ENCODE measurements at regions not wholly inside any gene's neighbourhood (a gene's known extent, or its start where the extent isn't known, plus 50 kb on each side); places are given as distances from the start of the nearest gene placed in this dataset.

- H4K20me1 ChIP-seq (ENCODE audit: insufficient read depth) = no peaks in the 10 kb centered on the region
- no peak overlapping the region for H3K9ac ChIP-seq (ENCODE audit: low read length)
- H3K27me3 ChIP-seq (ENCODE audit: insufficient read depth, low read depth, low read length) = no peaks in the 10 kb centered on the region
- no peaks in the 10 kb centered on the region for H3F3A ChIP-seq (ENCODE audit: insufficient read depth, low read length, poor library complexity, severe bottlenecking)
- no peak overlapping the region for H2AFZ ChIP-seq (ENCODE audit: low read depth, low read length)
- H3K4me2 ChIP-seq (ENCODE audit: low read length) = no peak overlapping the region
- H3K27ac ChIP-seq (ENCODE audit: low read length) = no peak overlapping the region
- H3K4me3 ChIP-seq (ENCODE audit: low read length) = no peak overlapping the region
- H3K79me2 ChIP-seq (replicated peaks; ENCODE audit: insufficient read depth, low read length) = no peaks in the 10 kb centered on the region
- no peaks in the 10 kb centered on the region for H3K9me3 ChIP-seq (ENCODE audit: low read length)
- H3K9me2 ChIP-seq (ENCODE audit: insufficient read depth, low read length) = no peaks in the 10 kb centered on the region
- H3K36me3 ChIP-seq (ENCODE audit: insufficient read depth, low read length) = no peaks in the 10 kb centered on the region
- TF ChIP-seq MXI1 (conservative IDR thresholded peaks at IDR 0.05; ENCODE audit: poor library complexity, severe bottlenecking) = no peak
- TF ChIP-seq, protein P1, sequence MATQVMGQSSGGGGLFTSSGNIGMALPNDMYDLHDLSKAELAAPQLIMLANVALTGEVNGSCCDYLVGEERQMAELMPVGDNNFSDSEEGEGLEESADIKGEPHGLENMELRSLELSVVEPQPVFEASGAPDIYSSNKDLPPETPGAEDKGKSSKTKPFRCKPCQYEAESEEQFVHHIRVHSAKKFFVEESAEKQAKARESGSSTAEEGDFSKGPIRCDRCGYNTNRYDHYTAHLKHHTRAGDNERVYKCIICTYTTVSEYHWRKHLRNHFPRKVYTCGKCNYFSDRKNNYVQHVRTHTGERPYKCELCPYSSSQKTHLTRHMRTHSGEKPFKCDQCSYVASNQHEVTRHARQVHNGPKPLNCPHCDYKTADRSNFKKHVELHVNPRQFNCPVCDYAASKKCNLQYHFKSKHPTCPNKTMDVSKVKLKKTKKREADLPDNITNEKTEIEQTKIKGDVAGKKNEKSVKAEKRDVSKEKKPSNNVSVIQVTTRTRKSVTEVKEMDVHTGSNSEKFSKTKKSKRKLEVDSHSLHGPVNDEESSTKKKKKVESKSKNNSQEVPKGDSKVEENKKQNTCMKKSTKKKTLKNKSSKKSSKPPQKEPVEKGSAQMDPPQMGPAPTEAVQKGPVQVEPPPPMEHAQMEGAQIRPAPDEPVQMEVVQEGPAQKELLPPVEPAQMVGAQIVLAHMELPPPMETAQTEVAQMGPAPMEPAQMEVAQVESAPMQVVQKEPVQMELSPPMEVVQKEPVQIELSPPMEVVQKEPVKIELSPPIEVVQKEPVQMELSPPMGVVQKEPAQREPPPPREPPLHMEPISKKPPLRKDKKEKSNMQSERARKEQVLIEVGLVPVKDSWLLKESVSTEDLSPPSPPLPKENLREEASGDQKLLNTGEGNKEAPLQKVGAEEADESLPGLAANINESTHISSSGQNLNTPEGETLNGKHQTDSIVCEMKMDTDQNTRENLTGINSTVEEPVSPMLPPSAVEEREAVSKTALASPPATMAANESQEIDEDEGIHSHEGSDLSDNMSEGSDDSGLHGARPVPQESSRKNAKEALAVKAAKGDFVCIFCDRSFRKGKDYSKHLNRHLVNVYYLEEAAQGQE (IDR thresholded peaks at IDR 0.05; ENCODE audit: borderline replicate concordance) = no peak
- TF ChIP-seq TAF1 (IDR thresholded peaks at IDR 0.05; ENCODE audit: low read depth) = no peak
These were observed 113.2 kb upstream of the SPRY1 start for GRCh38 chr4:123283371-123283895.

DNA sequence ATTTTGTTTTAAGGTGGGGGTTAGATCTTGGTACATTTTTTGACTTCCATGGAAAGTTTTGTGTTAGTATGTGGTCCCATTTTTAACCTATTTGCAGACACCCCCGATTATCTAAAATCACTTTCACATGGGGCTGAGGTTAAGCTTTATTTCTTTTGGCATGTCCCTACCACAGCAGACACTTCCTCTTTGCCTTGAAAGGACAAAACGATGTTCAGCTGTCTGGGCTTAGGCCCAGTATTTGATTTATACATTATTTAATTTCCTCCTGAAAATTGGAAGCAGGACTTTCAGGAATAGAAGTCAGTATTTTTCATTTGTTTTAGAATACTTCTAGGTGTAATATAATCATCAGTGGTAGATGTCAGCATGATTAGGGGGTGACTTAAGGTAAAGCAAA lies 112.4 kb upstream of the SPRY1 start:
- H3K36me3 ChIP-seq (ENCODE audit: insufficient read depth, low read length) = no peaks in the 10 kb centered on the region
- H2AFZ ChIP-seq (ENCODE audit: low read depth, low read length) = no peak overlapping the region
- H3K9me3 ChIP-seq (ENCODE audit: low read length) = no peaks in the 10 kb centered on the region
- H3K9ac ChIP-seq (ENCODE audit: low read length) = no peak overlapping the region
- H3K4me2 ChIP-seq (ENCODE audit: low read length) = no peak overlapping the region
- H3K9me2 ChIP-seq (ENCODE audit: insufficient read depth, low read length) = no peaks in the 10 kb centered on the region
- H4K20me1 ChIP-seq (ENCODE audit: insufficient read depth) = no peaks in the 10 kb centered on the region
- H3K79me2 ChIP-seq (replicated peaks; ENCODE audit: insufficient read depth, low read length) = no peaks in the 10 kb centered on the region
- H3F3A ChIP-seq (ENCODE audit: insufficient read depth, low read length, poor library complexity, severe bottlenecking) = no peaks in the 10 kb centered on the region
- H3K27ac ChIP-seq (ENCODE audit: low read length) = no peak overlapping the region
- no peak for TF ChIP-seq RAD21 (conservative IDR thresholded peaks at IDR 0.05)
- no peak for TF ChIP-seq POLR2AphosphoS5 (IDR thresholded peaks at IDR 0.05)
- TF ChIP-seq, protein P2, sequence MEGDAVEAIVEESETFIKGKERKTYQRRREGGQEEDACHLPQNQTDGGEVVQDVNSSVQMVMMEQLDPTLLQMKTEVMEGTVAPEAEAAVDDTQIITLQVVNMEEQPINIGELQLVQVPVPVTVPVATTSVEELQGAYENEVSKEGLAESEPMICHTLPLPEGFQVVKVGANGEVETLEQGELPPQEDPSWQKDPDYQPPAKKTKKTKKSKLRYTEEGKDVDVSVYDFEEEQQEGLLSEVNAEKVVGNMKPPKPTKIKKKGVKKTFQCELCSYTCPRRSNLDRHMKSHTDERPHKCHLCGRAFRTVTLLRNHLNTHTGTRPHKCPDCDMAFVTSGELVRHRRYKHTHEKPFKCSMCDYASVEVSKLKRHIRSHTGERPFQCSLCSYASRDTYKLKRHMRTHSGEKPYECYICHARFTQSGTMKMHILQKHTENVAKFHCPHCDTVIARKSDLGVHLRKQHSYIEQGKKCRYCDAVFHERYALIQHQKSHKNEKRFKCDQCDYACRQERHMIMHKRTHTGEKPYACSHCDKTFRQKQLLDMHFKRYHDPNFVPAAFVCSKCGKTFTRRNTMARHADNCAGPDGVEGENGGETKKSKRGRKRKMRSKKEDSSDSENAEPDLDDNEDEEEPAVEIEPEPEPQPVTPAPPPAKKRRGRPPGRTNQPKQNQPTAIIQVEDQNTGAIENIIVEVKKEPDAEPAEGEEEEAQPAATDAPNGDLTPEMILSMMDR (IDR thresholded peaks at IDR 0.05; ENCODE audit: poor library complexity, severe bottlenecking) = no peak
- no peak for TF ChIP-seq TAF1 (IDR thresholded peaks at IDR 0.05; ENCODE audit: low read depth)
- TF ChIP-seq, protein P1 (IDR thresholded peaks at IDR 0.05; ENCODE audit: borderline replicate concordance) = no peak
- no peak for TF ChIP-seq SMC3 (conservative IDR thresholded peaks at IDR 0.05; ENCODE audit: poor library complexity)
- no peak for TF ChIP-seq EP300 (conservative IDR thresholded peaks at IDR 0.05; ENCODE audit: poor library complexity, severe bottlenecking)
- no peak for TF ChIP-seq MXI1 (conservative IDR thresholded peaks at IDR 0.05; ENCODE audit: poor library complexity, severe bottlenecking)
- no peak for TF ChIP-seq EZH2 (IDR thresholded peaks at IDR 0.05; ENCODE audit: borderline replicate concordance, insufficient read depth, low read length, poor library complexity, severe bottlenecking)
- no peaks in the 10 kb centered on the region for H3K27me3 ChIP-seq (ENCODE audit: insufficient read depth, low read depth, low read length)
- H3K4me3 ChIP-seq (ENCODE audit: low read length) = no peak overlapping the region
